H9 (cell line): ENCODE measurements at regions not wholly inside any gene's neighbourhood (a gene's known extent, or its start where the extent isn't known, plus 50 kb on each side); places are given as distances from the start of the nearest gene placed in this dataset.

ENCODE experiments used
- DNase-seq: peaks from one replicate; pipeline ENCODE4 v3.0.0-alpha.2; 2017
- H2AFZ ChIP-seq: one replicate; pipeline ENCODE4 v1.6.1; 2013; ENCODE audit warnings: mild to moderate bottlenecking, low read length, control low read depth, moderate library complexity
- H2AK5ac ChIP-seq: 2 replicates; pipeline ENCODE4 v1.6.1; 2013; ENCODE audit warnings: low read length, control low read depth, mixed read lengths; ENCODE audit not compliant: insufficient read length
- H2BK120ac ChIP-seq: one replicate; pipeline ENCODE4 v1.6.1; 2013; ENCODE audit warnings: low read depth, mild to moderate bottlenecking, low read length, control low read depth, inconsistent platforms; ENCODE audit not compliant: poor library complexity, severe bottlenecking
- H2BK12ac ChIP-seq: 2 replicates; pipeline ENCODE4 v1.6.1; 2013; ENCODE audit warnings: low read length, control low read depth, mixed read lengths, low read depth; ENCODE audit not compliant: insufficient read length
- H2BK15ac ChIP-seq: 2 replicates; pipeline ENCODE4 v1.6.1; 2013; ENCODE audit warnings: low read depth, low read length, control low read depth
- H2BK20ac ChIP-seq: one replicate; pipeline ENCODE4 v1.6.1; 2013; ENCODE audit warnings: low read depth, mild to moderate bottlenecking, low read length, control low read depth, inconsistent platforms; ENCODE audit not compliant: poor library complexity, severe bottlenecking
- H2BK5ac ChIP-seq: 2 replicates; pipeline ENCODE4 v1.6.1; 2013; ENCODE audit warnings: low read length, control low read depth, mixed read lengths; ENCODE audit not compliant: insufficient read length
- H3K14ac ChIP-seq: 2 replicates; pipeline ENCODE4 v1.6.1; 2013; ENCODE audit warnings: low read length, control low read depth; ENCODE audit not compliant: insufficient read depth
- H3K18ac ChIP-seq: 2 replicates; pipeline ENCODE4 v1.6.1; 2013; ENCODE audit warnings: low read depth, mild to moderate bottlenecking, mixed read lengths, low read length, control low read depth; ENCODE audit not compliant: insufficient read length
- H3K23ac ChIP-seq: 2 replicates; pipeline ENCODE4 v1.6.1; 2013; ENCODE audit warnings: low read length, control low read depth, mixed read lengths, low read depth; ENCODE audit not compliant: insufficient read length
- H3K23me2 ChIP-seq: 2 replicates; pipeline ENCODE4 v1.6.1; 2013; ENCODE audit warnings: low read depth, mild to moderate bottlenecking, mixed read lengths, low read length, control low read depth; ENCODE audit not compliant: insufficient read length, poor library complexity, severe bottlenecking
- H3K27ac ChIP-seq: 2 replicates; pipeline ENCODE4 v1.5.1; 2013; ENCODE audit warnings: low read length, control low read depth, mixed read lengths, low read depth; ENCODE audit not compliant: insufficient read length
- H3K27me3 ChIP-seq: 2 replicates; pipeline ENCODE4 v1.6.1; 2013; ENCODE audit warnings: low read length, control low read depth, inconsistent platforms; ENCODE audit not compliant: insufficient read depth
- H3K4ac ChIP-seq: 2 replicates; pipeline ENCODE4 v1.6.1; 2013; ENCODE audit warnings: low read depth, mild to moderate bottlenecking, control low read depth, inconsistent platforms, low read length, moderate library complexity
- H3K4me1 ChIP-seq: 2 replicates; pipeline ENCODE4 v1.6.1; 2013; ENCODE audit warnings: low read length, control low read depth, inconsistent platforms; ENCODE audit not compliant: insufficient read depth
- H3K4me2 ChIP-seq: 2 replicates; pipeline ENCODE4 v1.6.1; 2013; ENCODE audit warnings: low read length, control low read depth, mixed read lengths; ENCODE audit not compliant: insufficient read length, insufficient read depth
- H3K56ac ChIP-seq: 2 replicates; pipeline ENCODE4 v1.6.1; 2013; ENCODE audit warnings: low read depth, mild to moderate bottlenecking, mixed read lengths, low read length, control low read depth; ENCODE audit not compliant: insufficient read length
- H3K79me1 ChIP-seq: 2 replicates; pipeline ENCODE4 v1.6.1; 2013; ENCODE audit warnings: low read depth, mild to moderate bottlenecking, moderate library complexity, low read length, control low read depth, inconsistent platforms; ENCODE audit not compliant: insufficient read depth, poor library complexity, severe bottlenecking
- H3K79me2 ChIP-seq: 2 replicates; pipeline ENCODE4 v1.6.1; 2013; ENCODE audit warnings: low read length, control low read depth, inconsistent platforms; ENCODE audit not compliant: insufficient read depth
- H3K9ac ChIP-seq: 2 replicates; pipeline ENCODE4 v1.6.1; 2013; ENCODE audit warnings: low read length, control low read depth, mixed read lengths; ENCODE audit not compliant: insufficient read length; ENCODE audit errors: extremely low read depth
- H3K9me3 ChIP-seq: one replicate; pipeline ENCODE4 v1.6.1; 2013; ENCODE audit warnings: low read depth, low read length, inconsistent platforms; ENCODE audit not compliant: control insufficient read depth
- H3T11ph ChIP-seq: one replicate; pipeline ENCODE4 v1.6.1; 2013; ENCODE audit warnings: mild to moderate bottlenecking, low read length, control low read depth, inconsistent platforms
- H4K20me1 ChIP-seq: one replicate; pipeline ENCODE4 v1.6.1; 2013; ENCODE audit not compliant: control insufficient read depth, insufficient read length, insufficient read depth
- H4K5ac ChIP-seq: 2 replicates; pipeline ENCODE4 v1.6.1; 2013; ENCODE audit warnings: low read depth, mild to moderate bottlenecking, mixed read lengths, low read length, control low read depth; ENCODE audit not compliant: insufficient read length
- H4K8ac ChIP-seq: replicated peaks from 2 replicates; pipeline ENCODE4 v1.6.1; 2013; ENCODE audit warnings: low read length, control low read depth, mixed read lengths, low read depth; ENCODE audit not compliant: insufficient read length
- H4K91ac ChIP-seq: 2 replicates; pipeline ENCODE4 v1.6.1; 2013; ENCODE audit warnings: low read depth, mild to moderate bottlenecking, moderate library complexity, mixed read lengths, low read length, control low read depth; ENCODE audit not compliant: insufficient read length
- H3K27ac Mint-ChIP-seq, 3 experiments: 2 replicates in 2 of 3; 3 replicates in 1 of 3; pipeline ENCODE4 v1.8.0; 2020 to 2021; ENCODE audit warnings: mixed read lengths in 3 of 3, mild to moderate bottlenecking in 1 of 3, moderate library complexity in 1 of 3
- H3K27me3 Mint-ChIP-seq: 2 replicates; pipeline ENCODE4 v1.8.0; 2021; ENCODE audit warnings: low read depth, mild to moderate bottlenecking, moderate library complexity, mixed read lengths
- H3K36me3 Mint-ChIP-seq, 3 experiments: 2 replicates in 2 of 3; 3 replicates in 1 of 3; pipeline ENCODE4 v1.8.0; 2020 to 2021; ENCODE audit warnings: low read depth in 3 of 3, mixed read lengths in 3 of 3; ENCODE audit not compliant: insufficient read depth in 1 of 3
- H3K4me1 Mint-ChIP-seq, 2 experiments: 2 replicates each; pipeline ENCODE4 v1.8.0; 2020; ENCODE audit warnings: mixed read lengths in 2 of 2
- H3K4me3 Mint-ChIP-seq, 2 experiments: 2 replicates in 1 of 2; 3 replicates in 1 of 2; pipeline ENCODE4 v1.8.0; 2020 to 2021; ENCODE audit warnings: mild to moderate bottlenecking in 2 of 2, mixed read lengths in 2 of 2, moderate library complexity in 1 of 2
- H3K9me3 Mint-ChIP-seq, 2 experiments: 2 replicates in 1 of 2; 3 replicates in 1 of 2; pipeline ENCODE4 v1.8.0; 2020; ENCODE audit warnings: mild to moderate bottlenecking in 2 of 2, mixed read lengths in 2 of 2, moderate library complexity in 1 of 2
- CTCF ChIP-seq: fragments of 200-600 bp; sonication (generic); conservative IDR thresholded peaks from 3 replicates; pipeline ENCODE4 v1.8.0; 2021; ENCODE audit warnings: antibody characterized with exemption, mild to moderate bottlenecking
- WGBS: extraction: QIAGEN DNeasy Blood & Tissue Kit; methylation state at CpG from one replicate; pipeline ENCODE4 v1.1.7; 2013; ENCODE audit warnings: missing lambda C conversion rate, low lambda C conversion rate, mixed read lengths; ENCODE audit not compliant: insufficient read length; ENCODE audit errors: extremely low coverage; 5-methylcytosine and 5-hydroxymethylcytosine counted together

- no peaks in the 10 kb centered on the region for H3K9me3 ChIP-seq
- H2AK5ac ChIP-seq = no peak overlapping the region
- no peaks in the 10 kb centered on the region for H3K36me3 Mint-ChIP-seq
- H4K8ac ChIP-seq = no peak overlapping the region
- H2BK20ac ChIP-seq = no peak overlapping the region
- TF ChIP-seq CTCF = no peak
- no peaks in the 10 kb centered on the region for H3K79me1 ChIP-seq
- no peaks in the 10 kb centered on the region for H3K9me3 Mint-ChIP-seq
- H3K18ac ChIP-seq = no peak overlapping the region
- no peak overlapping the region for H3K4me2 ChIP-seq
- H3K4me1 ChIP-seq = no peaks in the 10 kb centered on the region
- no peak overlapping the region for H2BK5ac ChIP-seq
- no peak overlapping the region for H3K27ac ChIP-seq
- no peaks in the 10 kb centered on the region for H3K23me2 ChIP-seq
- no peak overlapping the region for H2BK15ac ChIP-seq
- H3T11ph ChIP-seq = no peak overlapping the region
- no peak overlapping the region for H2BK120ac ChIP-seq
- peaks cover 4% of the 10 kb centered on the region in 2 experiments; a peak in 3 of 4 replicates for H3K4me1 Mint-ChIP-seq
- no peaks in the 10 kb centered on the region for H4K20me1 ChIP-seq
- no peak overlapping the region for H4K91ac ChIP-seq
- no peak for DNase-seq
- no peaks in the 10 kb centered on the region for H3K79me2 ChIP-seq
- H3K4me3 Mint-ChIP-seq = no peak overlapping the region
- H3K14ac ChIP-seq = no peak overlapping the region
- no peak overlapping the region for H4K5ac ChIP-seq
- H3K9ac ChIP-seq = no peak overlapping the region
- no peak overlapping the region for H3K27ac Mint-ChIP-seq
- no CpG with 5 or more reads among the region's 3 CpGs for WGBS
- no peaks in the 10 kb centered on the region for H3K27me3 Mint-ChIP-seq
- no peak overlapping the region for H3K56ac ChIP-seq
- H3K27me3 ChIP-seq = no peaks in the 10 kb centered on the region
- H3K4ac ChIP-seq = no peak overlapping the region
- H2BK12ac ChIP-seq = no peak overlapping the region
- H2AFZ ChIP-seq = no peak overlapping the region
- no peak overlapping the region for H3K23ac ChIP-seq
Measured at GRCh38 chr5:87137283-87137682, 130.4 kb upstream of the RASA1 start.
